Type B pancreatic cell (in vitro differentiated cells): ENCODE measurements at regions not wholly inside any gene's neighbourhood (a gene's known extent, or its start where the extent isn't known, plus 50 kb on each side); places are given as distances from the start of the nearest gene placed in this dataset.
"Not testable (repeated sequence)": the region's sequence is repeated elsewhere in the genome, so short reads cannot be mapped to it uniquely, and the experiment has no call there.

Experiments used
- DNase-seq: peaks from one replicate; pipeline ENCODE4 v3.0.0; 2021; ENCODE audit warnings: mixed read lengths; ENCODE audit not compliant: unreplicated experiment; ENCODE audit errors: extremely low spot score
- H3K27ac Mint-ChIP-seq: 2 replicates; pipeline ENCODE4 v1.8.0; 2021; ENCODE audit warnings: mild to moderate bottlenecking, mixed read lengths
- H3K27me3 Mint-ChIP-seq: 2 replicates; pipeline ENCODE4 v1.8.0; 2021; ENCODE audit warnings: mixed read lengths
- H3K36me3 Mint-ChIP-seq: 2 replicates; pipeline ENCODE4 v1.8.0; 2021; ENCODE audit warnings: mixed read lengths
- H3K4me1 Mint-ChIP-seq: one replicate; pipeline ENCODE4 v1.8.0; 2021; ENCODE audit warnings: mixed read lengths; ENCODE audit not compliant: unreplicated experiment
- H3K4me3 Mint-ChIP-seq: 2 replicates; pipeline ENCODE4 v1.8.0; 2021; ENCODE audit warnings: mild to moderate bottlenecking, mixed read lengths
- H3K9me3 Mint-ChIP-seq: 2 replicates; pipeline ENCODE4 v1.8.0; 2021; ENCODE audit warnings: mixed read lengths
- CTCF ChIP-seq: fragments of 200-600 bp; sonication (generic); conservative IDR thresholded peaks from 2 replicates; pipeline ENCODE4 v1.5.0; 2021; ENCODE audit warnings: antibody characterized with exemption, mild to moderate bottlenecking

GRCh38 chr7:13115157-13115772 lies 427.8 kb downstream of the ARL4A start:
- H3K9me3 Mint-ChIP-seq: peaks cover 3% of the 10 kb centered on the region
- no peak for TF ChIP-seq CTCF
- H3K36me3 Mint-ChIP-seq: no peaks in the 10 kb centered on the region
- no peak for DNase-seq
- no peaks in the 10 kb centered on the region for H3K27me3 Mint-ChIP-seq
- peaks cover 11% of the 10 kb centered on the region for H3K4me1 Mint-ChIP-seq
- no peak overlapping the region for H3K27ac Mint-ChIP-seq
- H3K4me3 Mint-ChIP-seq: no peak overlapping the region

- Mint-ChIP-seq H3K9me3 (peaks cover 3% of the 10 kb centered on the region), H3K4me3 (no peak overlapping the region), H3K27ac (no peak overlapping the region), H3K4me1 (peaks cover 11% of the 10 kb centered on the region), H3K27me3 (no peaks in the 10 kb centered on the region), H3K36me3 (no peaks in the 10 kb centered on the region)
- DNase-seq: no peak
- TF ChIP-seq CTCF: no peak
These were observed 428.4 kb downstream of the ARL4A start for GRCh38 chr7:13115855-13116254.

DNA sequence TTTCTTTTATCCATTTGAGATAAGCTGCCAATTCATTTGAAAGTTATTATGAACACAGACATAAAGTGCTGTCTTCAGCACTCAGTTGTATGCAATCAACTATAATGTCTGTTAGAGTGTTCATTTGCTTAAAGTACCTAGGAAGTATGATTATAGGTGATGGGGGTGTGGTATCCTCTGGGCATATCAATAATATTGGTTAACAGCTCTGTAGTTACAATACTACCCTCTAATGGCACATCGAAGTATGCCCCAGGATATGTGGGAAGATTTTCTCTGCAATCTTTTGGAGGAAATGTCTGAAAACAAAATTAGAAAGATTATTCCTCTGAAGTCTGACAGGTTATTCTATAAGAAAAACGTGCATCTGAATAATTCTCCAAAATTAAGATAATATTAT lies 429.7 kb downstream of the ARL4A start:
- Mint-ChIP-seq H3K4me3 (no peak overlapping the region), H3K9me3 (peaks cover 2% of the 10 kb centered on the region), H3K4me1 (peaks cover 11% of the 10 kb centered on the region), H3K27me3 (no peaks in the 10 kb centered on the region), H3K36me3 (no peaks in the 10 kb centered on the region), H3K27ac (no peak overlapping the region)
- DNase-seq: no peak
- peak; percentile 69 for TF ChIP-seq CTCF

GRCh38 chr7:13117592-13117991 lies 430.2 kb downstream of the ARL4A start:
- H3K36me3 Mint-ChIP-seq: no peaks in the 10 kb centered on the region
- H3K4me1 Mint-ChIP-seq: peaks cover 11% of the 10 kb centered on the region
- H3K9me3 Mint-ChIP-seq: no peaks in the 10 kb centered on the region
- H3K27me3 Mint-ChIP-seq: no peaks in the 10 kb centered on the region
- TF ChIP-seq CTCF: no peak
- H3K4me3 Mint-ChIP-seq: no peak overlapping the region
- no peak overlapping the region for H3K27ac Mint-ChIP-seq
- DNase-seq: no peak

DNA sequence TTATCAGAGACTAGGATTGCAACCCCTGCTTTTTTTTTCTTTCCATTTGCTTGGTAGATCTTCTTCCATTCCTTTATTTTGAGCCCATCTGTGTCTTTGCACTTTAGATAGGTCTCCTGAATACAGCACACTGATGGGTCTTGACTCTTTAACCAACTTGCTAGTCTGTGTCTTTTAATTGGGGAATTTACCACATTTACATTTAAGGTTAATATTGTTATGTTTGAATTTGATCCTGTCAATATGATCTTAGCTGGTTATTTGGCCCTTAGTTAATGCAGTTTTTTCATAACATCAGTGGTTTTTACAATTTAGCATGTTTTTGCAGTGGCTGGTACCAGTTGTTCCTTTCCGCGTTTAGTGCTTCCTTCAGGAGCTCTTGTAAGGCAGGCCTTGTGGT lies 437.2 kb downstream of the ARL4A start:
- not testable (repeated sequence) for H3K27ac Mint-ChIP-seq, H3K4me1 Mint-ChIP-seq, H3K36me3 Mint-ChIP-seq, DNase-seq, H3K4me3 Mint-ChIP-seq, H3K27me3 Mint-ChIP-seq, H3K9me3 Mint-ChIP-seq

- no peak for TF ChIP-seq CTCF
- Mint-ChIP-seq H3K9me3 (no peaks in the 10 kb centered on the region), H3K4me1 (no peaks in the 10 kb centered on the region), H3K27me3 (no peaks in the 10 kb centered on the region), H3K4me3 (no peak overlapping the region), H3K27ac (no peak overlapping the region), H3K36me3 (no peaks in the 10 kb centered on the region)
- DNase-seq: no peak
These were observed 438.9 kb downstream of the ARL4A start for GRCh38 chr7:13126347-13126746.
